GM21723 (cell line): ENCODE measurements at regions not wholly inside any gene's neighbourhood (a gene's known extent, or its start where the extent isn't known, plus 50 kb on each side); places are given as distances from the start of the nearest gene placed in this dataset.

Experiments used
- ATAC-seq: cut with Tn5 transposase; IDR thresholded peaks from one replicate; pipeline ENCODE4 v1.9.1; 2021; ENCODE audit warnings: mild to moderate bottlenecking, moderate library complexity; ENCODE audit not compliant: unreplicated experiment

- no peak for ATAC-seq
Measured at GRCh38 chr7:84502239-84502638, 307.6 kb upstream of the SEMA3A start.

- ATAC-seq: no peak
Measured at GRCh38 chr7:84497873-84498272, 303.3 kb upstream of the SEMA3A start.

GRCh38 chr7:84495128-84495527 lies 300.5 kb upstream of the SEMA3A start:
- ATAC-seq: no peak

GRCh38 chr7:84492098-84493034 lies 297.8 kb upstream of the SEMA3A start:
- ATAC-seq: no peak

- no peak for ATAC-seq
Measured at GRCh38 chr7:84490661-84491060, 296.1 kb upstream of the SEMA3A start.

GRCh38 chr7:84484502-84485079 lies 290.0 kb upstream of the SEMA3A start:
- no peak for ATAC-seq

GRCh38 chr7:84482476-84482875 lies 287.9 kb upstream of the SEMA3A start:
- no peak for ATAC-seq

GRCh38 chr7:84479059-84479458 lies 284.5 kb upstream of the SEMA3A start:
- ATAC-seq: no peak

- no peak for ATAC-seq
Measured at GRCh38 chr7:84477786-84478478, 283.3 kb upstream of the SEMA3A start.

GRCh38 chr7:84474436-84474835 lies 279.8 kb upstream of the SEMA3A start:
- no peak for ATAC-seq

GRCh38 chr7:84471576-84471975 lies 277.0 kb upstream of the SEMA3A start:
- ATAC-seq: no peak

- no peak for ATAC-seq
Measured at GRCh38 chr7:84469034-84469433, 274.4 kb upstream of the SEMA3A start.

GRCh38 chr7:84462259-84462658 lies 267.7 kb upstream of the SEMA3A start:
- no peak for ATAC-seq

- no peak for ATAC-seq
Measured at GRCh38 chr7:84461093-84461492, 266.5 kb upstream of the SEMA3A start.

GRCh38 chr7:84455788-84456187 lies 261.2 kb upstream of the SEMA3A start:
- ATAC-seq: no peak

GRCh38 chr7:84454174-84454959 lies 259.8 kb upstream of the SEMA3A start:
- ATAC-seq: no peak

- no peak for ATAC-seq
Measured at GRCh38 chr7:84452618-84453017, 258.0 kb upstream of the SEMA3A start.

GRCh38 chr7:84450772-84451171 lies 256.2 kb upstream of the SEMA3A start:
- no peak for ATAC-seq

GRCh38 chr7:84447636-84448293 lies 253.2 kb upstream of the SEMA3A start:
- no peak for ATAC-seq

- no peak for ATAC-seq
Measured at GRCh38 chr7:84446991-84447480, 252.4 kb upstream of the SEMA3A start.
